ENCODE measurements at regions not wholly inside any gene's neighbourhood (a gene's known extent, or its start where the extent isn't known, plus 50 kb on each side); places are given as distances from the start of the nearest gene placed in this dataset.
A peak's percentile ranks its signal among the peaks of the same experiment; 100 is the strongest.

- DNase-seq: no peak
Measured at GRCh38 chr2:136062066-136062837, 55.7 kb downstream of the CXCR4 start.

GRCh38 chr2:136060416-136060815 is 57.5 kb downstream of the CXCR4 start:
- DNase-seq: no peak

DNA sequence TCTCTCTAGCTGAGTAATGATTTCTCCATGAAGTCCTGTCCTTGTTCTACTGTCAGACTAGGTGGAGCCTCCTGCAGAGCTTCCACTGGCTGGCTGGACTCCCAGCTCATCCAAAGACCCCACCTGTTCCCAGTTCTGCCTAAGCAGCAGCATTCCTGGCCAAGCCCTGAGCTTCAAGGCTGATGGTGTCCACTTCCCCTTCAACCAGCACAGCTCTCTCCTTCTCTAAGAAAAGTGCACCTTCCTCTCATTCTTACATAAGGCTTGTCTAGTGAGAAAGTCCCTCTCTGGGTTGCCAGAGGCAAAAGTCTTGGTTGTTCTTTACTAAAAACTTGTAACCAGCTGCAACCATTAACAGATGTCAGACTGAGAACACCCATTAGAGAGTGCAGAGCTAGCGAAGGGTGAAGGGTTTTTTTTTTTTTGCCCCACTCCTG is 58.9 kb downstream of the CXCR4 start:
- DNase-seq: no peak

- no peak for DNase-seq
Measured at GRCh38 chr2:136058262-136058661, 59.7 kb downstream of the CXCR4 start.

GRCh38 chr2:136057802-136058140 is 60.2 kb downstream of the CXCR4 start:
- DNase-seq: no peak

DNA sequence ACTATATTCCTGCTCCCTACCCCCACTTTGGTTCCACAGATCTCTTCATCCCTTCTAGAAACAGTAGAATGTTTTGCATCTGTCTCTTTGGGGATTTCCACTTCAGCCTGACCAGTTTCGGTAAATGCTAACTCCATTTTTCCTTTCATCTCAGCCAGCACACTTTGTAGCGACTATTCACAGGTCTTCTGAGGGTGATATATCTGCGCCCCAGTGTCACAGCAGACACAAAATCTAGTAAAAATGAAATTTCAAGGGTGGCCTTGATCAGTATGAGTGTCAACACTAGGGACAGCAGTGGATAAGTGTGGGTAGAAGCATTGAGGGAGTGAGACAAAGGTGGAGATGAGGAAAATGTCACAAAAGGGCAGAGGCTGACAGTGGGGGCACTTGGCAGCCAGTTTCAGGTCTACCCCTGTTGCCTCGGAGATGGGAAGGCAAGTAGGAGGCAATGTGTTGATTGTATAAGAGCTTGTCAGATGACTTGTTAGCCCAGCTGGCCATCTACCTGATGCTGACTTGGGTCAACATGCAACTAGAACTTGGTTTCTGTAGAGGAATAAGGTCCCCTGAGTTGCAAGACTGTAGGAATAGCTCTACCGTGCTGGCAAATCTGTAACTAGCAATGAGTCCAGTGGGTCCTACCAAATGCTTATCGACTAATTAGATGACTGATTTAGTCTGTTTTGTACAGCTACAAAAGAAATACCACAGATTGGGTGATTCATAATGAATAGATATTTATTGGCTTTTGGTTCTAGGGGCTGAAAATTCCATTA is 60.7 kb downstream of the CXCR4 start:
- DNase-seq: peak; percentile 88

- DNase-seq: peak; percentile 88
Measured at GRCh38 chr2:136055929-136056688, 61.8 kb downstream of the CXCR4 start.

DNA sequence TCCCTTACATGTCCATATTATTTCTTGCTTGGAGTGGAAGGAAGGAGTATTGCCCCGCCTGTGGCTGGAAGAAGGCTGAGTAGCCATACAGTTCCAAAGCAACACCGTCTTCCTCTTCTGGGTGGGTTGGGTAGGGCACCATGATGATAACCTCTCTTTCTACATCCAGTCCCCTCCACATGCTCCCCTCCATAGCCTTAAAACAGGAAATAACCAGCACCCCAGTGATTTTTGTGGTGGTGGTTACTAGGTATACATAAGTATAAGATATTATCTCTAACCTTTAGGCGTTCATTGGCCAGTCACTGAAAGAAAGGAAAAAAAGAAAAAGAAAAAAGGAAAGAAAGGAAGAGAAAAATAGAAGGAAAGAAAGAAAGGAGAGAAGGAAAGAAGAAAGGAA is 63.1 kb downstream of the CXCR4 start:
- DNase-seq: no peak

- DNase-seq: peak; percentile 81
Measured at GRCh38 chr2:136052369-136053362, 65.3 kb downstream of the CXCR4 start.

- peak; percentile 64 for DNase-seq
Measured at GRCh38 chr2:136051725-136052048, 66.3 kb upstream of the DARS1 start.

- peak; percentile 82 for DNase-seq
Measured at GRCh38 chr2:136051001-136051724, 65.7 kb upstream of the DARS1 start.

GRCh38 chr2:136049991-136050920 is 64.8 kb upstream of the DARS1 start:
- DNase-seq: no peak

DNA sequence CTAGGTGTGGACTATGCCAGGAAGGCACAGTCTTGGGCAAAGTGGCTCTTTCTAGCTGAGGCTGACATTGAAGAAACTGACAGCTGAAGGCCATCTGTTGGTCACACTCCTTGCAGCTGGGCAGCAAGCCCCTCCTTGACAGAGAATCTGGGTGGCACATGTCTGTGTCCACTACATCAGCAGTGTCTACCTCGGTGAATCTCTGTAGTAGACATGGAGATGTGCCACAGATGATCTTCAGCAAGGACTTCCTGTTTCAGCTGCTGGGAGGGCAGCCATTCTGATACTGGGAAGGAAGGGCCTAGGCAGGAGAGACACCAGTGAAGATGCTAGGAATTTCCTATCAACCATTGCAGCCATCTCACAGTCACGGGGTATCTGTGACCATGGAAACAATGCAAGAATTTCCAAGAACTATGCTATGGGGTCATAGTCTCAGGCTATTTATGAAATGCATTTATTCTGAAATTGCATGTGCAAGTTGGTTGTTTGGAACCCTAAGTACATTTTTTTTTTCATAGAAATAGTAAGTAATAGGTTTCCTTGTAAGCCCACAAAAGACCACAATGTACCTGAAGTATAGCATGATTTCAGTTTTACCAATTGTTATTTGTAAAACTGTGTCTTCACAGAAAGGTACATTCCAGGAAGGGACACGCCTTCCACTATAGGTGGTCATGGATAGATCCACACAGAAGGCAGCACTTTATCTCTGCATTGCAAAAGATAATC is 63.8 kb upstream of the DARS1 start:
- peak; percentile 66 for DNase-seq

- no peak for DNase-seq
Measured at GRCh38 chr2:136045835-136046570, 60.6 kb upstream of the DARS1 start.

DNA sequence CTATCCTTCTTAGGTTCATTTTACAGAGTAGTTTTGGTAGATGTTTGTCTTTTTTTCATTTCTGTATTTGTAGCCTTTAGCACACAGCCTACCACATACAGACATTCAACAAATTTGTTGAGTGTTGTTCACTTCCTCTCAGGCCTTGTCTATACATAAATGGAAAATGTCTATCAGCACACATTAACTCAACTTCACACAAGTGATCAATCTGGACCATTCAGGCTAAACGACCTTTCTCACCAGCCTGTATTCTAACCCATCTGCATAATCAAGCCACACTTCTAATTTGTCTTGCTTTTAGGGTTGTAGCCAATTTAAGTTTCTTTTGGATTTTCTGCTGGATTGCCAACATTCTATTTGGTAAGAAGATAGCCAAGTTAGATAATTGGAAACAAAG is 59.9 kb upstream of the DARS1 start:
- no peak for DNase-seq
